NT2/D1 (cell line): ENCODE measurements at regions not wholly inside any gene's neighbourhood (a gene's known extent, or its start where the extent isn't known, plus 50 kb on each side); places are given as distances from the start of the nearest gene placed in this dataset.
"Not testable (repeated sequence)": the region's sequence is repeated elsewhere in the genome, so short reads cannot be mapped to it uniquely, and the experiment has no call there.

Source experiments
- DNase-seq: peaks from one replicate; pipeline ENCODE4 v3.0.0-alpha.2; 2011; ENCODE audit warnings: low read depth, low spot score
- H3K27me3 ChIP-seq: 2 replicates; pipeline ENCODE4 v1.6.0; 2011; ENCODE audit warnings: mild to moderate bottlenecking; ENCODE audit not compliant: insufficient read length, insufficient read depth
- H3K36me3 ChIP-seq: 2 replicates; pipeline ENCODE4 v1.6.1; 2011; ENCODE audit warnings: mild to moderate bottlenecking, low read length, mixed read lengths; ENCODE audit not compliant: insufficient read depth, insufficient read length
- H3K4me1 ChIP-seq: 2 replicates; pipeline ENCODE4 v1.5.1; 2011; ENCODE audit not compliant: insufficient read depth, insufficient read length
- H3K4me3 ChIP-seq: 2 replicates; pipeline ENCODE4 v1.5.1; 2011; ENCODE audit warnings: low read depth; ENCODE audit not compliant: insufficient read length
- H3K9ac ChIP-seq: 2 replicates; pipeline ENCODE4 v1.6.0; 2011; ENCODE audit warnings: low read depth; ENCODE audit not compliant: insufficient read length
- H3K9me3 ChIP-seq: 2 replicates; pipeline ENCODE4 v1.5.1; 2011; ENCODE audit warnings: mild to moderate bottlenecking, low read length; ENCODE audit not compliant: insufficient read depth
- SUZ12 ChIP-seq: IDR thresholded peaks from 2 replicates; pipeline ENCODE4 v1.6.1; 2011; ENCODE audit not compliant: insufficient read length, insufficient read depth; ENCODE audit errors: extremely low read depth
- YY1 ChIP-seq: IDR thresholded peaks from 2 replicates; pipeline ENCODE4 v1.6.1; 2011; ENCODE audit not compliant: insufficient read length, insufficient read depth
- ZNF274 ChIP-seq: IDR thresholded peaks from 2 replicates; pipeline ENCODE4 v1.6.1; 2011; ENCODE audit warnings: mild to moderate bottlenecking, low read depth, low read length

DNA sequence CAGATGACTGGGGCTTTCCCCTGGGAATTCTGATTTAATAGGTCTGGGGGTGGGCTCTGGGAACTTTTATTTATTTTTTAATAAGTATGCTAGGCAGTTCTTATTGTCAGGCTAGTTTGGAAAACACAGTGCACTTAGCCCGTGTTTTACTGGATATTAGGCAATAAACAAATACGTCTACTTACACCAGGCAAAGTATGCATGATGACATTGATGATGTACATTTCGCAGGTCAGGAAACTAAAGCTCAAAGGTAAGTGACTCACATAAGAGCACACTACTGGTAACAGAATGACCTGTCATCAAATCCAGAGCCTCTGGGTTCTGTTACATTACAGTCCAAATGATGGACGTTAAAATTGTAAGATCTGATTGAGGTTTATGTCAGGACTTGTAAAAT is 144.4 kb upstream of the EXOC2 start:
- no peak for DNase-seq
- TF ChIP-seq YY1 (no peak), SUZ12 (no peak), ZNF274 (no peak)
- H3K4me1 ChIP-seq = no peaks in the 10 kb centered on the region

GRCh38 chr6:836276-836853 is 143.4 kb upstream of the EXOC2 start:
- TF ChIP-seq YY1 = no peak
- TF ChIP-seq ZNF274 = no peak
- TF ChIP-seq SUZ12 = no peak
- DNase-seq = no peak
- 0 out of 2 replicates have a peak, but pooled peaks cover 7% of the 10 kb centered on the region for H3K9me3 ChIP-seq
- H3K9ac ChIP-seq = no peak overlapping the region
- no peaks in the 10 kb centered on the region for H3K4me1 ChIP-seq
- no peaks in the 10 kb centered on the region for H3K36me3 ChIP-seq
- H3K27me3 ChIP-seq = no peaks in the 10 kb centered on the region
- no peak overlapping the region for H3K4me3 ChIP-seq

More for the DNA sequence above, 144.4 kb upstream of the EXOC2 start:
- Histone ChIP-seq H3K27me3 (no peaks in the 10 kb centered on the region), H3K9ac (no peak overlapping the region), H3K36me3 (no peaks in the 10 kb centered on the region), H3K4me3 (no peak overlapping the region), H3K9me3 (0 out of 2 replicates have a peak, but pooled peaks cover 7% of the 10 kb centered on the region)

DNA sequence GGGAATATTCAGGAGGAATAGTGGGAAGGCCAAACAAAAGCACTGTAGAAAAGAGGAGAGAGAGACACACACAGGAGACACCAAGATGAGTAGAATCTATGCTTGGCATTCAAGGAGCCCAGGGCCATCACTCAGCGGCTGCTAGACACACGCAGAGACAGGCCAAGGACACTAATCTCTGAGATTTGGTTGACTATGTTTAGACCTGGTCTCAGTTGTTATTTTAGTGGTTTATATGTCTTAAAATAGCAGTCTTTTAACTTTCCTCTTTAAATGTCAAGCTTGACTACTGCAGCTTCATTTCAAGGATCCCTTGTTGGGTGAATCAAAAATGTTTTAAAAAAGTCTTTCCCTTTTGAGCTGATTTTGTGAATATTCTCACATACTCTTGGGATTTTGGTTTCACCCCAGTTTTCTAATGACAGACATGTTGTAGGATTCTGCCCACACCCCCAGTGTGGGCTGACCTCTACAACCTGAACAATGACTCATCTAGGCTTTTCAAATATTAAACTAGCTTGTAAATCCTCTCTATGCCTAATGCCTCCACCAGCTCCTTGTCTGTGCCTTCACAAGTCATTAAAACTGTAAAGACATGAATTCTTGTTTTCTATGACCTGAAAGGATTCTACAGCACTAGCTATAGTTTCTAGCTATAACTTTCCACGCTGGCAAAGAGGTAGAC is 142.7 kb upstream of the EXOC2 start:
- Histone ChIP-seq H3K36me3 (no peaks in the 10 kb centered on the region), H3K4me3 (no peak overlapping the region), H3K9ac (no peak overlapping the region), H3K4me1 (no peaks in the 10 kb centered on the region), H3K9me3 (0 out of 2 replicates have a peak, but pooled peaks cover 7% of the 10 kb centered on the region), H3K27me3 (no peaks in the 10 kb centered on the region)
- no peak for TF ChIP-seq ZNF274
- no peak for TF ChIP-seq YY1
- no peak for TF ChIP-seq SUZ12
- no peak for DNase-seq

DNA sequence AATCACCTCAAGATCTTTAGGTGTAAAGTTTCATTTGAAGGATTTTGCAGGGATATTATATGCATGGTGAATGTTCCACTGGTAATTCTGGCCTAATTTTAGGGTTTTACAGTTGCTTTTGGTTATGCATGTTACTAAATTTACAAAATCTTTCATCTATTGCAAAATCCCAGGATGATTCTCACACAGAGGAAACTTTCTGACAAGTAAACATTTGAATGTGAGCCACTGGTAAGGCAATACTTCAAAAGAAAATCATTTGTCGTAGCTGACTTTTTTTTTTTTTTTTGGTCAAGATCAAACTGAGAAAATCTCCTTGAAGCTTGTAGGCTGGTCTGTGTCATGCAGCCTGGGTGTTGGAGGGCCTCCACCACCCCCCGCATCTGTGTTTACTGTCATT is 141.9 kb upstream of the EXOC2 start:
- H3K36me3 ChIP-seq = no peaks in the 10 kb centered on the region
- no peaks in the 10 kb centered on the region for H3K27me3 ChIP-seq
- no peak overlapping the region for H3K9ac ChIP-seq
- no peak overlapping the region for H3K4me3 ChIP-seq
- H3K4me1 ChIP-seq = peaks cover 4% of the 10 kb centered on the region
- H3K9me3 ChIP-seq = 0 out of 2 replicates have a peak, but pooled peaks cover 3% of the 10 kb centered on the region
- DNase-seq = no peak
- TF ChIP-seq YY1 (no peak), SUZ12 (no peak), ZNF274 (no peak)

DNA sequence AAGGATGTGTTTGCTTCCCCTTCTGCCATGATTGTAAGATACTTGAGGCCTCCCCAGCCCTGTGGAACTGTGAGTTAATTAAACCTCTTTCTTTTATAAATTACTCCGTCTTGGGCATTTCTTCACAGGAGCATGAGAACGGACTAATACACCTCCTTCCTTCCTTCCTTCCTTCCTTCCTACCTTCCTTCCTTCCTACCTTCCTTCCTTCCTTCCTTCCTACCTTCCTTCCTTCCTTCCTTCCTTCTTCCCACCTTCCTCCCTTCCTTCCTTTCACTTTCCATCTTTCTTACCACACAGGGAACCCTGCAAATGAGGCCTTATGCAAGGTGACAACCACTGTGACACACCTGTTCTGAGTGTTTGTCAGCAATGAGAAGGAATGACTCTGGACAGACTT is 141.3 kb upstream of the EXOC2 start:
- DNase-seq = no peak
- Histone ChIP-seq H3K9me3 (no peaks in the 10 kb centered on the region), H3K9ac (no peak overlapping the region), H3K4me1 (peaks cover 4% of the 10 kb centered on the region), H3K36me3 (no peaks in the 10 kb centered on the region), H3K4me3 (no peak overlapping the region), H3K27me3 (no peaks in the 10 kb centered on the region)
- TF ChIP-seq YY1 (no peak), ZNF274 (no peak), SUZ12 (no peak)

DNA sequence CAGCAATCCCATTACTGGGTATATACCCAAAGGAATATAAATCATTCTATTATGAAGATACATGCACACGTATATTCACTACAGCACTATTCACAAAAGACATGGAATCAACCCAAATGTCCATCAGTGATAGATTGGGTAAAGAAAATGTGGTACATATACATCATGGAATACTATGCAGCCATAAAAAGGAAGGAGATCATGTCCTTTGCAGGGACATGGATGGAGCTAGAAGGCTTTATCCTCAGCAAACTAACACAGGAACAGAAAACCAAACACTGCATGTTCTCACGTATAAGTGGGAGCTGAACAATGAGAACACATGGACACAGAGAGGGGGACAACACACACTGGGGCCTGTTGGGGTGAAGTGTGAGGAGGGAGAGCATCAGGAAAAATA is 139.9 kb upstream of the EXOC2 start:
- H3K9ac ChIP-seq, H3K9me3 ChIP-seq, DNase-seq, H3K27me3 ChIP-seq, H3K36me3 ChIP-seq, H3K4me3 ChIP-seq, H3K4me1 ChIP-seq: not testable (repeated sequence)

- no peak for TF ChIP-seq YY1
- no peak for TF ChIP-seq SUZ12
- TF ChIP-seq ZNF274 = no peak
- no peak for DNase-seq
- Histone ChIP-seq H3K9ac (no peak overlapping the region), H3K36me3 (no peaks in the 10 kb centered on the region), H3K9me3 (peaks cover 11% of the 10 kb centered on the region; the same call in 1 of the 2 replicates), H3K27me3 (no peaks in the 10 kb centered on the region), H3K4me3 (no peak overlapping the region), H3K4me1 (peaks cover 4% of the 10 kb centered on the region)
These were observed 137.9 kb upstream of the EXOC2 start for GRCh38 chr6:830667-831327.
